Kidney (tissue), 13 donors: ENCODE measurements at regions not wholly inside any gene's neighbourhood (a gene's known extent, or its start where the extent isn't known, plus 50 kb on each side); places are given as distances from the start of the nearest gene placed in this dataset.

ENCODE experiments used
- DNase-seq, 5 donors: peaks; one replicate each; pipeline ENCODE4 v3.0.0-alpha.2; 2013 to 2020
- FAIRE-seq: peaks from 2 replicates; lab custom pipeline; 2012; peaks lifted over from hg19 to GRCh38; lab: Jason Lieb, UNC
- H3K27ac ChIP-seq, 2 donors: one replicate each; pipeline ENCODE4 v1.7.0; 2013; ENCODE audit warnings: low read depth in 2 of 2, low read length in 2 of 2, inconsistent platforms in 1 of 2
- H3K27me3 ChIP-seq: one replicate; pipeline ENCODE4 v1.7.1; 2013; ENCODE audit warnings: low read length, inconsistent platforms; ENCODE audit not compliant: control insufficient read depth, insufficient read depth
- H3K36me3 ChIP-seq, 3 donors: one replicate each; pipeline versions ENCODE4 v1.7.0 to v1.7.1; 2013; ENCODE audit warnings: low read length in 3 of 3, control low read depth in 1 of 3, inconsistent platforms in 1 of 3; ENCODE audit not compliant: insufficient read depth in 3 of 3, control insufficient read depth in 2 of 3
- H3K4me1 ChIP-seq, 3 donors: one replicate each; pipeline versions ENCODE4 v1.7.0 to v1.7.1; 2013; ENCODE audit warnings: low read length in 3 of 3, inconsistent platforms in 1 of 3, low read depth in 1 of 3; ENCODE audit not compliant: control insufficient read depth in 2 of 3, insufficient read depth in 2 of 3
- H3K4me3 ChIP-seq, 3 donors: one replicate each; pipeline versions ENCODE4 v1.7.0 to v1.8.1; 2013; ENCODE audit warnings: low read length in 3 of 3, control low read depth in 1 of 3, inconsistent platforms in 1 of 3
- H3K9ac ChIP-seq, 3 donors: one replicate each; pipeline versions ENCODE4 v1.7.0 to v1.7.1; 2013; ENCODE audit warnings: low read length in 3 of 3, control low read depth in 1 of 3, inconsistent platforms in 1 of 3
- H3K9me3 ChIP-seq, 3 donors: one replicate each; pipeline versions ENCODE4 v1.7.0 to v1.7.1; 2013; ENCODE audit warnings: low read length in 3 of 3, control low read depth in 1 of 3, inconsistent platforms in 1 of 3; ENCODE audit not compliant: control insufficient read depth in 2 of 3, insufficient read depth in 1 of 3
- CTCF ChIP-seq: IDR thresholded peaks from 3 replicates; pipeline ENCODE4 v1.5.1; 2012; ENCODE audit warnings: mild to moderate bottlenecking, moderate library complexity, borderline replicate concordance; ENCODE audit not compliant: insufficient read depth; ENCODE audit errors: extremely low read depth
- intact Hi-C: fragments of 100-400 bp; cut with DNase I; formaldehyde crosslinking; loops from one replicate; pipeline ENCODE4 v1.11.1; 2022
- donor health status: control.
- donor health status: control.
- donor health status: control.
- donor health status: control.
- donor health status: control.
- donor health status: DM: yes; HTN: yes; CAD: no.
- donor health status: Normal renal cell carcinoma (clear cell type).

- Histone ChIP-seq H3K27me3 (no peaks in the 10 kb centered on the region), H3K4me3 (no peak overlapping the region), H3K9me3 (no peaks in the 10 kb centered on the region), H3K36me3 (no peaks in the 10 kb centered on the region), H3K9ac (no peak overlapping the region), H3K4me1 (no peaks in the 10 kb centered on the region), H3K27ac (no peak overlapping the region)
- no peak for TF ChIP-seq CTCF
- FAIRE-seq (no peak), DNase-seq (peak; percentile 43 to 72 (median 71))
- intact Hi-C loops: no loop called here
Measured at GRCh38 chr13:88339271-88339741, 668.1 kb downstream of the SLITRK5 start.

- H3K9me3 ChIP-seq: no peaks in the 10 kb centered on the region
- H3K4me3 ChIP-seq: no peak overlapping the region
- no peaks in the 10 kb centered on the region for H3K27me3 ChIP-seq
- intact Hi-C loops: no loop called here
- FAIRE-seq (no peak), DNase-seq (peak in 1 of 5 donors; percentile 67)
- no peaks in the 10 kb centered on the region for H3K36me3 ChIP-seq
- H3K4me1 ChIP-seq: no peaks in the 10 kb centered on the region
- no peak for TF ChIP-seq CTCF
- no peak overlapping the region for H3K27ac ChIP-seq
- no peak overlapping the region for H3K9ac ChIP-seq
Measured at GRCh38 chr13:88345171-88345847, 674.1 kb downstream of the SLITRK5 start.

- intact Hi-C loops: no loop called here
- no peak for FAIRE-seq
- no peak overlapping the region for H3K4me3 ChIP-seq
Measured at GRCh38 chr13:88360761-88361160, 689.6 kb downstream of the SLITRK5 start.

More at GRCh38 chr13:88360761-88361160, 689.6 kb downstream of the SLITRK5 start:
- Histone ChIP-seq H3K9me3 (no peaks in the 10 kb centered on the region), H3K27me3 (no peaks in the 10 kb centered on the region), H3K27ac (no peak overlapping the region), H3K36me3 (no peaks in the 10 kb centered on the region), H3K4me1 (no peaks in the 10 kb centered on the region), H3K9ac (no peak overlapping the region)
- no peak for TF ChIP-seq CTCF
- no peak for DNase-seq
